T-helper 1 cell treated with Interleukin-12 subunit alpha and Interleukin-12 subunit beta and Interleukin-4 antibody, amounts not matched to agents 30 ng/mL and 1 ng/mL, for 36 hours (primary cell): ENCODE measurements at regions not wholly inside any gene's neighbourhood (a gene's known extent, or its start where the extent isn't known, plus 50 kb on each side); places are given as distances from the start of the nearest gene placed in this dataset.

Source experiments
- intact Hi-C: fragments of 100-400 bp; cut with micrococcal nuclease; formaldehyde crosslinking; loops from one replicate; pipeline ENCODE4 v1.15.1; 2024

GRCh38 chr13:109537584-109537983 lies 248.8 kb downstream of the IRS2 start:
- intact Hi-C loops, result no loop called here

- intact Hi-C loops, result no loop called here
Observed at GRCh38 chr13:109533350-109533749, 253.0 kb downstream of the IRS2 start.

GRCh38 chr13:109529964-109530363 lies 256.4 kb downstream of the IRS2 start:
- intact Hi-C loops, result no loop called here

- intact Hi-C loops, result no loop called here
Observed at GRCh38 chr13:109521719-109522118, 264.7 kb downstream of the IRS2 start.

- intact Hi-C loops, result no loop called here
Observed at GRCh38 chr13:109517517-109517916, 268.9 kb downstream of the IRS2 start.

GRCh38 chr13:109516186-109516585 lies 270.2 kb downstream of the IRS2 start:
- intact Hi-C loops, result no loop called here

- intact Hi-C loops, result no loop called here
Observed at GRCh38 chr13:109510013-109510412, 276.4 kb downstream of the IRS2 start.

- intact Hi-C loops, result no loop called here
Observed at GRCh38 chr13:109509154-109509900, 277.1 kb downstream of the IRS2 start.

GRCh38 chr13:109500146-109500773 lies 286.1 kb downstream of the IRS2 start:
- intact Hi-C loops, result no loop called here

GRCh38 chr13:109497917-109498316 lies 288.5 kb downstream of the IRS2 start:
- intact Hi-C loops, result no loop called here

GRCh38 chr13:109496216-109496615 lies 290.2 kb downstream of the IRS2 start:
- intact Hi-C loops, result no loop called here

GRCh38 chr13:109494925-109495369 lies 291.4 kb downstream of the IRS2 start:
- intact Hi-C loops, result no loop called here

- intact Hi-C loops, result no loop called here
Observed at GRCh38 chr13:109485136-109485794, 301.1 kb downstream of the IRS2 start.

GRCh38 chr13:109483284-109483683 lies 303.1 kb downstream of the IRS2 start:
- intact Hi-C loops, result no loop called here

- intact Hi-C loops, result no loop called here
Observed at GRCh38 chr13:109481040-109481439, 305.3 kb downstream of the IRS2 start.

GRCh38 chr13:109480011-109480955 lies 306.1 kb downstream of the IRS2 start:
- intact Hi-C loops, result no loop called here

GRCh38 chr13:109479534-109479933 lies 306.8 kb downstream of the IRS2 start:
- intact Hi-C loops, result no loop called here

- intact Hi-C loops, result no loop called here
Observed at GRCh38 chr13:109476001-109476400, 310.4 kb downstream of the IRS2 start.

- intact Hi-C loops, result no loop called here
Observed at GRCh38 chr13:109468123-109468522, 318.3 kb downstream of the IRS2 start.

- intact Hi-C loops, result no loop called here
Observed at GRCh38 chr13:109465148-109465547, 321.2 kb downstream of the IRS2 start.

- intact Hi-C loops, result no loop called here
Observed at GRCh38 chr13:109454167-109454917, 332.0 kb downstream of the IRS2 start.
